Right forelimb (tissue), 1 donor: ENCODE measurements at regions not wholly inside any gene's neighbourhood (a gene's known extent, or its start where the extent isn't known, plus 50 kb on each side); places are given as distances from the start of the nearest gene placed in this dataset.

Experiments
- DNase-seq: peaks from one replicate; pipeline ENCODE4 v3.0.0-alpha.2; 2018

- no peak for DNase-seq
These were observed 110.4 kb upstream of the MBNL2 start for GRCh38 chr13:97111756-97112155.

- DNase-seq = no peak
These were observed 109.5 kb upstream of the MBNL2 start for GRCh38 chr13:97112446-97113152.

GRCh38 chr13:97113231-97114001 lies 108.7 kb upstream of the MBNL2 start:
- no peak for DNase-seq

GRCh38 chr13:97114651-97115050 lies 107.5 kb upstream of the MBNL2 start:
- no peak for DNase-seq

GRCh38 chr13:97116754-97117153 lies 105.4 kb upstream of the MBNL2 start:
- no peak for DNase-seq

GRCh38 chr13:97117388-97117910 lies 104.7 kb upstream of the MBNL2 start:
- no peak for DNase-seq

GRCh38 chr13:97119943-97120342 lies 102.2 kb upstream of the MBNL2 start:
- DNase-seq = no peak

GRCh38 chr13:97120346-97120745 lies 101.8 kb upstream of the MBNL2 start:
- no peak for DNase-seq

GRCh38 chr13:97120976-97121375 lies 101.2 kb upstream of the MBNL2 start:
- DNase-seq = no peak

GRCh38 chr13:97121894-97122293 lies 100.2 kb upstream of the MBNL2 start:
- DNase-seq = no peak

GRCh38 chr13:97122381-97122996 lies 99.6 kb upstream of the MBNL2 start:
- DNase-seq = no peak

- DNase-seq = no peak
These were observed 97.9 kb upstream of the MBNL2 start for GRCh38 chr13:97124206-97124605.

GRCh38 chr13:97124915-97125809 lies 97.0 kb upstream of the MBNL2 start:
- DNase-seq = no peak

GRCh38 chr13:97125810-97126738 lies 96.1 kb upstream of the MBNL2 start:
- no peak for DNase-seq

GRCh38 chr13:97127842-97128241 lies 94.3 kb upstream of the MBNL2 start:
- DNase-seq = no peak

GRCh38 chr13:97130190-97130589 lies 91.9 kb upstream of the MBNL2 start:
- no peak for DNase-seq

GRCh38 chr13:97131447-97131846 lies 90.7 kb upstream of the MBNL2 start:
- no peak for DNase-seq

GRCh38 chr13:97133554-97133953 lies 88.6 kb upstream of the MBNL2 start:
- DNase-seq = no peak

GRCh38 chr13:97133955-97134354 lies 88.2 kb upstream of the MBNL2 start:
- no peak for DNase-seq

- DNase-seq = no peak
These were observed 87.6 kb upstream of the MBNL2 start for GRCh38 chr13:97134364-97135095.

- no peak for DNase-seq
These were observed 86.2 kb upstream of the MBNL2 start for GRCh38 chr13:97135883-97136282.
